SK-N-SH (cell line): ENCODE measurements at regions not wholly inside any gene's neighbourhood (a gene's known extent, or its start where the extent isn't known, plus 50 kb on each side); places are given as distances from the start of the nearest gene placed in this dataset.

Experiments
- CTCF ChIA-PET: fragments of 300-600, 350-600 bp; formaldehyde crosslinking; extraction: SDS; loops from one replicate; lab custom pipeline; 2021; lab: Yijun Ruan, JAX
- POLR2A ChIA-PET: fragments of 350-600 bp; sonication (Branson Sonifier 250); formaldehyde crosslinking; extraction: SDS; loops from one replicate; lab custom pipeline; 2020; ENCODE audit warnings: antibody characterized with exemption, inconsistent platforms; lab: Yijun Ruan, JAX
- DNase-seq: peaks from one replicate; pipeline ENCODE4 v3.0.0; 2012
- H2AFZ ChIP-seq: fragments of 200-600 bp; sonication (generic); 2 replicates; pipeline ENCODE4 v1.8.1; 2016; ENCODE audit warnings: antibody characterized with exemption, mild to moderate bottlenecking, low read depth
- H3F3A ChIP-seq: fragments of 200-600 bp; sonication (generic); replicated peaks from 2 replicates; pipeline ENCODE3; 2016; ENCODE audit warnings: antibody characterized with exemption, mild to moderate bottlenecking; ENCODE audit not compliant: insufficient read depth
- H3K27ac ChIP-seq, 2 experiments: fragments of 200-500 bp in 1 of 2; fragments of 200-600 bp in 1 of 2; sonication (Bioruptor generic) in 1 of 2; sonication (generic), shearing (Covaris generic) in 1 of 2; 2 replicates each; pipeline versions ENCODE4 v1.5.1 to v1.6.1; 2014 to 2016; ENCODE audit warnings: low read depth in 2 of 2, inconsistent platforms in 1 of 2, low read length in 1 of 2, mild to moderate bottlenecking in 1 of 2, mixed read lengths in 1 of 2
- H3K27me3 ChIP-seq: fragments of 200-600 bp; sonication (generic), shearing (Covaris generic); 2 replicates; pipeline ENCODE4 v1.6.1; 2016; ENCODE audit warnings: mixed run types; ENCODE audit not compliant: insufficient read depth
- H3K36me3 ChIP-seq, 2 experiments: fragments of 200-500 bp in 1 of 2; fragments of 200-600 bp in 1 of 2; sonication (Bioruptor generic) in 1 of 2; sonication (generic) in 1 of 2; replicated peaks in 1 of 2; 2 replicates each; pipeline versions ENCODE3 to v1.5.1; 2014 to 2016; ENCODE audit warnings: low read length in 1 of 2, mild to moderate bottlenecking in 1 of 2; ENCODE audit not compliant: insufficient read depth in 2 of 2, control insufficient read depth in 1 of 2
- H3K4me1 ChIP-seq, 2 experiments: fragments of 200-500 bp in 1 of 2; fragments of 200-600 bp in 1 of 2; sonication (Bioruptor generic) in 1 of 2; sonication (generic), shearing (Covaris generic) in 1 of 2; 2 replicates each; pipeline versions ENCODE4 v1.5.1 to v1.6.1; 2014 to 2016; ENCODE audit warnings: low read depth in 1 of 2, low read length in 1 of 2, mixed run types in 1 of 2; ENCODE audit not compliant: insufficient read depth in 2 of 2, control insufficient read depth in 1 of 2
- H3K4me2 ChIP-seq: fragments of 200-600 bp; sonication (generic), shearing (Covaris generic); 2 replicates; pipeline ENCODE4 v1.6.1; 2017; ENCODE audit warnings: mixed run types
- H3K4me3 ChIP-seq, 2 experiments: fragments of 200-500 bp in 1 of 2; fragments of 200-600 bp in 1 of 2; sonication (Bioruptor generic) in 1 of 2; sonication (generic), shearing (Covaris generic) in 1 of 2; 2 replicates each; pipeline versions ENCODE4 v1.5.1 to v1.8.1; 2014 to 2016; ENCODE audit warnings: low read depth in 2 of 2, inconsistent platforms in 1 of 2, low read length in 1 of 2, mild to moderate bottlenecking in 1 of 2, mixed read lengths in 1 of 2, moderate library complexity in 1 of 2
- H3K79me2 ChIP-seq: fragments of 200-600 bp; sonication (generic); 2 replicates; pipeline ENCODE4 v1.8.1; 2017; ENCODE audit warnings: mild to moderate bottlenecking; ENCODE audit not compliant: insufficient read depth
- H3K9ac ChIP-seq: fragments of 200-600 bp; sonication (generic); 2 replicates; pipeline ENCODE4 v1.6.1; 2017; ENCODE audit warnings: mixed run types
- H3K9me2 ChIP-seq: fragments of 200-600 bp; sonication (generic); 2 replicates; pipeline ENCODE4 v1.6.1; 2017; ENCODE audit warnings: mixed run types
- H3K9me3 ChIP-seq: fragments of 200-600 bp; sonication (generic); 2 replicates; pipeline ENCODE4 v1.6.1; 2017; ENCODE audit warnings: mixed run types, mild to moderate bottlenecking, moderate library complexity
- H4K20me1 ChIP-seq: fragments of 200-600 bp; sonication (generic); 2 replicates; pipeline ENCODE4 v1.6.1; 2017; ENCODE audit warnings: mild to moderate bottlenecking, mixed run types; ENCODE audit not compliant: insufficient read depth
- CTCF ChIP-seq: fragments of 200-600 bp; sonication (generic); IDR thresholded peaks from 2 replicates; pipeline ENCODE4 v1.6.1; 2017; ENCODE audit warnings: antibody characterized with exemption, mild to moderate bottlenecking, moderate library complexity
- GATA2 ChIP-seq: sonication (generic); formaldehyde crosslinking; IDR thresholded peaks from 2 replicates; pipeline ENCODE4 v1.5.0; 2020; ENCODE audit warnings: mild to moderate bottlenecking, missing genetic modification reagents
- NRF1 ChIP-seq: IDR thresholded peaks from 2 replicates; pipeline ENCODE4 v1.6.1; 2012; ENCODE audit warnings: low read depth, mild to moderate bottlenecking, low read length
- RAD21 ChIP-seq: IDR thresholded peaks from 2 replicates; pipeline ENCODE4 v1.6.1; 2012; ENCODE audit warnings: mild to moderate bottlenecking, low read length
- RCOR1 ChIP-seq: fragments of 150-350 bp; IDR thresholded peaks from 2 replicates; pipeline ENCODE4 v1.6.1; 2017; ENCODE audit warnings: antibody characterized with exemption, low read length
- SMC3 ChIP-seq: IDR thresholded peaks from 2 replicates; pipeline ENCODE4 v1.6.1; 2012; ENCODE audit warnings: low read depth, low read length, improper control_type of control experiment
- WGBS: methylation state at CpG from one replicate; pipeline ENCODE4 v1.1.6; 2017; ENCODE audit warnings: low lambda C conversion rate; 5-methylcytosine and 5-hydroxymethylcytosine counted together
- TF ChIP-seq, protein P1 (sequence below): IDR thresholded peaks from 2 replicates; pipeline ENCODE4 v1.4.0; 2012; ENCODE audit warnings: low read depth, borderline replicate concordance
- TF ChIP-seq, protein P2 (sequence below): fragments of 150-350 bp; IDR thresholded peaks from 2 replicates; pipeline ENCODE4 v1.6.1; 2016; ENCODE audit warnings: mild to moderate bottlenecking, low read depth, low read length
- TF ChIP-seq, protein P3 (sequence below): IDR thresholded peaks from 2 replicates; pipeline ENCODE4 v1.6.1; 2012; ENCODE audit warnings: mild to moderate bottlenecking, low read depth, low read length, moderate library complexity

DNA sequence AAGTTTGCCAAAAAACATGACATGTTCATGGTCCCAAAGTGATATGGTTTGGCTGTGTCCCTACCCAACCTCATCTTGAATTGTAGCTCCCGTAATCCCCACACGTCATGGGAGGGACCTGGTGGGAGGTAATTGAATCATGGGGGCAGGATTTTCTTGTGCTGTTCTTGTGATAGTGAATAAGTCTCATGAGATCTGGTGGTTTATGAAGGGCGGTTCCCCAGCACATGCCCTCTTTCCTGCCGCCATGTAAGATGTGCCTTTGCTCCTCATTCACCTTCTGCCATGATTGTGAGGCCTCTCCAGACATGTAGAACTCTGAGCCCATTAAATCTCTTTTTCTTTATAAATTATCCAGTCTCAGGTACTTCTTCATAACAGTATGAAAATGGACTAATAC, 322.1 kb downstream of the MED10 start:
- no peaks in the 10 kb centered on the region; a peak in 1 of 4 replicates for H3K4me1 ChIP-seq
- no peaks in the 10 kb centered on the region for H3K36me3 ChIP-seq
- no peak overlapping the region for H3K27ac ChIP-seq
- H3K9me3 ChIP-seq: no peaks in the 10 kb centered on the region
- no peaks in the 10 kb centered on the region for H4K20me1 ChIP-seq
- H3K4me3 ChIP-seq: no peak overlapping the region
- no peaks in the 10 kb centered on the region for H3K79me2 ChIP-seq
- TF ChIP-seq RCOR1: no peak
- TF ChIP-seq NRF1: no peak
- TF ChIP-seq GATA2 (CRISPR knock-in tag): no peak
- TF ChIP-seq, protein P1, sequence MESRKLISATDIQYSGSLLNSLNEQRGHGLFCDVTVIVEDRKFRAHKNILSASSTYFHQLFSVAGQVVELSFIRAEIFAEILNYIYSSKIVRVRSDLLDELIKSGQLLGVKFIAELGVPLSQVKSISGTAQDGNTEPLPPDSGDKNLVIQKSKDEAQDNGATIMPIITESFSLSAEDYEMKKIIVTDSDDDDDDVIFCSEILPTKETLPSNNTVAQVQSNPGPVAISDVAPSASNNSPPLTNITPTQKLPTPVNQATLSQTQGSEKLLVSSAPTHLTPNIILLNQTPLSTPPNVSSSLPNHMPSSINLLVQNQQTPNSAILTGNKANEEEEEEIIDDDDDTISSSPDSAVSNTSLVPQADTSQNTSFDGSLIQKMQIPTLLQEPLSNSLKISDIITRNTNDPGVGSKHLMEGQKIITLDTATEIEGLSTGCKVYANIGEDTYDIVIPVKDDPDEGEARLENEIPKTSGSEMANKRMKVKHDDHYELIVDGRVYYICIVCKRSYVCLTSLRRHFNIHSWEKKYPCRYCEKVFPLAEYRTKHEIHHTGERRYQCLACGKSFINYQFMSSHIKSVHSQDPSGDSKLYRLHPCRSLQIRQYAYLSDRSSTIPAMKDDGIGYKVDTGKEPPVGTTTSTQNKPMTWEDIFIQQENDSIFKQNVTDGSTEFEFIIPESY: no peak
- TF ChIP-seq, protein P2, sequence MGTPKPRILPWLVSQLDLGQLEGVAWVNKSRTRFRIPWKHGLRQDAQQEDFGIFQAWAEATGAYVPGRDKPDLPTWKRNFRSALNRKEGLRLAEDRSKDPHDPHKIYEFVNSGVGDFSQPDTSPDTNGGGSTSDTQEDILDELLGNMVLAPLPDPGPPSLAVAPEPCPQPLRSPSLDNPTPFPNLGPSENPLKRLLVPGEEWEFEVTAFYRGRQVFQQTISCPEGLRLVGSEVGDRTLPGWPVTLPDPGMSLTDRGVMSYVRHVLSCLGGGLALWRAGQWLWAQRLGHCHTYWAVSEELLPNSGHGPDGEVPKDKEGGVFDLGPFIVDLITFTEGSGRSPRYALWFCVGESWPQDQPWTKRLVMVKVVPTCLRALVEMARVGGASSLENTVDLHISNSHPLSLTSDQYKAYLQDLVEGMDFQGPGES: no peak
- TF ChIP-seq SMC3: no peak
- TF ChIP-seq, protein P3, sequence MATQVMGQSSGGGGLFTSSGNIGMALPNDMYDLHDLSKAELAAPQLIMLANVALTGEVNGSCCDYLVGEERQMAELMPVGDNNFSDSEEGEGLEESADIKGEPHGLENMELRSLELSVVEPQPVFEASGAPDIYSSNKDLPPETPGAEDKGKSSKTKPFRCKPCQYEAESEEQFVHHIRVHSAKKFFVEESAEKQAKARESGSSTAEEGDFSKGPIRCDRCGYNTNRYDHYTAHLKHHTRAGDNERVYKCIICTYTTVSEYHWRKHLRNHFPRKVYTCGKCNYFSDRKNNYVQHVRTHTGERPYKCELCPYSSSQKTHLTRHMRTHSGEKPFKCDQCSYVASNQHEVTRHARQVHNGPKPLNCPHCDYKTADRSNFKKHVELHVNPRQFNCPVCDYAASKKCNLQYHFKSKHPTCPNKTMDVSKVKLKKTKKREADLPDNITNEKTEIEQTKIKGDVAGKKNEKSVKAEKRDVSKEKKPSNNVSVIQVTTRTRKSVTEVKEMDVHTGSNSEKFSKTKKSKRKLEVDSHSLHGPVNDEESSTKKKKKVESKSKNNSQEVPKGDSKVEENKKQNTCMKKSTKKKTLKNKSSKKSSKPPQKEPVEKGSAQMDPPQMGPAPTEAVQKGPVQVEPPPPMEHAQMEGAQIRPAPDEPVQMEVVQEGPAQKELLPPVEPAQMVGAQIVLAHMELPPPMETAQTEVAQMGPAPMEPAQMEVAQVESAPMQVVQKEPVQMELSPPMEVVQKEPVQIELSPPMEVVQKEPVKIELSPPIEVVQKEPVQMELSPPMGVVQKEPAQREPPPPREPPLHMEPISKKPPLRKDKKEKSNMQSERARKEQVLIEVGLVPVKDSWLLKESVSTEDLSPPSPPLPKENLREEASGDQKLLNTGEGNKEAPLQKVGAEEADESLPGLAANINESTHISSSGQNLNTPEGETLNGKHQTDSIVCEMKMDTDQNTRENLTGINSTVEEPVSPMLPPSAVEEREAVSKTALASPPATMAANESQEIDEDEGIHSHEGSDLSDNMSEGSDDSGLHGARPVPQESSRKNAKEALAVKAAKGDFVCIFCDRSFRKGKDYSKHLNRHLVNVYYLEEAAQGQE: no peak
- ChIA-PET POLR2A (no interaction called here), CTCF (no interaction called here)
- H2AFZ ChIP-seq: no peak overlapping the region
- no peak for DNase-seq
- H3K9me2 ChIP-seq: no peaks in the 10 kb centered on the region
- H3K4me2 ChIP-seq: no peak overlapping the region
- H3F3A ChIP-seq: no peaks in the 10 kb centered on the region
- H3K9ac ChIP-seq: no peak overlapping the region
- WGBS: 15% methylated on average over 4 of the region's 4 CpGs
- H3K27me3 ChIP-seq: no peaks in the 10 kb centered on the region

DNA sequence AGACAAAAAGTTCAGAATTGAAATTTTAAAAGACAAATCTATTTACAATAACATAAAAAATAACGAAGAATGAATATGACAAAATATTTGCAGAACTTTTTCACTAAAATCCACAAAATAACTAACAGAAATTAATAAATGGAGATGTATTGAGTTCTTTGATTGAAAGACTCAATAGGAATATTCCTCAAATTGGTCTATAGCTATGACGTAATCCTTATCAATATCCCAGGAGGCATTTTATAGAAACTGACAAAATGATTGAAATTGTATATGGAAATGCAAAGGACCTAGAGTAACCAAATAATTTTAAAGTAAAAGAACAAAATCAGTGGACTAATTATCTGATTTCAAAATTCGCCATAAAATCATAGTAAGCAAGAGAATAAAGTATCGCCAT, 328.7 kb downstream of the MED10 start:
- Histone ChIP-seq H3K4me3 (no peak overlapping the region), H4K20me1 (no peaks in the 10 kb centered on the region), H3K36me3 (no peaks in the 10 kb centered on the region), H3F3A (no peaks in the 10 kb centered on the region), H3K9me3 (no peaks in the 10 kb centered on the region), H3K4me2 (no peak overlapping the region), H3K27ac (no peak overlapping the region), H3K4me1 (peaks cover 0 to 12% of the 10 kb centered on the region in 2 experiments; a peak in 1 of 4 replicates), H2AFZ (no peak overlapping the region), H3K9ac (no peak overlapping the region), H3K79me2 (no peaks in the 10 kb centered on the region), H3K27me3 (no peaks in the 10 kb centered on the region), H3K9me2 (no peaks in the 10 kb centered on the region)
- ChIA-PET POLR2A (no interaction called here), CTCF (no interaction called here)
- 31% methylated on average over 4 of the region's 4 CpGs for WGBS
- no peak for TF ChIP-seq CTCF
- no peak for TF ChIP-seq SMC3
- no peak for TF ChIP-seq RAD21
- no peak for DNase-seq
